ENCODE measurements at regions not wholly inside any gene's neighbourhood (a gene's known extent, or its start where the extent isn't known, plus 50 kb on each side); places are given as distances from the start of the nearest gene placed in this dataset.
"Not testable (repeated sequence)": the region's sequence is repeated elsewhere in the genome, so short reads cannot be mapped to it uniquely, and the experiment has no call there.

- no peak for DNase-seq (ENCODE audit: low spot score)
These were observed 733.9 kb downstream of the PRELID2 start for GRCh38 chr5:145101246-145101645.

DNA sequence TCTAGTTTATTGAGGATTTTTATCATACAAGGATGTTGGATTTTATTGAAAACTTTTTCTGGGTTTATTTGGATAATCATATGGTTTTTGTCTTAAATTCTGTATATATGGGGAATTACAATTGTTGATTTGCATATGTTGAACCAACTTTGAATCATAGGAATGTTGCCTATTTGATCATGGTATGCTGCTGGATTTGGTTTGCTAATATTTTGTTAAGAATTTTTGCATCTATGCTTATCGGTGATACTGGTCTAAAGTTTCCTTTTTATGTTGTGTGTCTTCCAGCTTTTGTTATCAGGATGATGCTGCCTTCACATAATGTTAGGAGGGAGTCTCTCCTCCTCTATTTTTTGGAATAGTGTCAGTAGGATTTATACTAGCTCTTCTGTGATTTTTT lies 745.0 kb downstream of the PRELID2 start:
- DNase-seq (ENCODE audit: low spot score) = no peak

DNA sequence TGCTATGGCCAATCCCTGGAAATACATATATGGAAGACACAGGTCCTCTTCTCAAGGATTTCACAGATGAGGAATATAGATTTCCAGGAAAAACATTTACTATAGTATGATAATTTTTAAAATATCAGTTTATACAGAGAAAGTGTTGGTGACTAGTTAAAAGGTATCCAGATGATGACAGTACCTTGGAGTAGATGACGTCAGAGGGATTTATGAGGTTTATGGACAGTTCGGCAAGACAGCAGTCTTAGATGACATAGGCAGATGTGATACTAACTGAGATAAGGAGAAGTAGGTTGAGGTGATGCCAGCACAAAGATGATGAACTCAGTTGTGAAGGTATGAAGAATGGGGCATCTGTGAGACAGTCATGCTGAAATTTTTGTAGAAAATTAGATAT lies 750.3 kb downstream of the PRELID2 start:
- no peak for DNase-seq (ENCODE audit: low spot score)

DNA sequence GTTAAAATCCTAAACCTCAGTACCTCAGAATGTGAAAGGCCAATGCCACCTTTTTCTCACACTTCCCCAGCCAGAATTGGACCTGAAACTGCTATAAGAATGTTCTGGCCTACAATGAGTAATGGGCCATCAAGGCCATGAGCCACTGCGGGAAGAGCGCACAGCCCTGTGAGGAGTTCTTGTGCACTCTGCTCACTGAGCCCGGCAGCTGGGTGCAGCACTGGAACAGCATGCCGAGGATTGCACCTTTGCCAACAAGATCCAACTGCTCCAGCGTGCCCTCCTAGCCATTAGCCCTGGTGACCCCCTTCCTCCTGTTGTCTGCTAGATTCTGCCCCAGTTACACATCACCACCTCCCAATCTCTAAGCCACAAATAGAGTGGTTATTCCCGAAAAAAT lies 758.1 kb downstream of the PRELID2 start:
- DNase-seq (ENCODE audit: low spot score) = no peak

GRCh38 chr5:145076040-145076439 lies 759.1 kb downstream of the PRELID2 start:
- DNase-seq (ENCODE audit: low spot score) = no peak

DNA sequence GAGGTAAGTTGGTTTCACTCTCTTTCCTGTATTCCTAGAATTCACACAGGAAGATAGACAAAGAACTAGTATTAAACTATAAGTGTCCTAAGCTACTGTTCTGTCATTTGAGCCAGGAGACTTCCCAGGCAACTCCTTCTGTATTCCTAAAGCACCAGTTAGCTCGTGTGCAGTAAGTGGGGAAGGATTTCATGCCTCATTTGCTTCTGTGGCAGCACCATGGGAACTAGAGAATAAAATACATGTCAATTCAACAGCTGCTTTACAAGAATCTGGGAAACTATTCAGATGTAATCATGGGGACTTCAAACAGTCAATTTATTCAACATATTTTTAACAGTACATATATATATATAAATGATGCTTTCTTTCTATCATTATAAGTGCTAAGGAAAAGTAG lies 762.3 kb downstream of the PRELID2 start:
- DNase-seq (ENCODE audit: low spot score) = no peak

DNA sequence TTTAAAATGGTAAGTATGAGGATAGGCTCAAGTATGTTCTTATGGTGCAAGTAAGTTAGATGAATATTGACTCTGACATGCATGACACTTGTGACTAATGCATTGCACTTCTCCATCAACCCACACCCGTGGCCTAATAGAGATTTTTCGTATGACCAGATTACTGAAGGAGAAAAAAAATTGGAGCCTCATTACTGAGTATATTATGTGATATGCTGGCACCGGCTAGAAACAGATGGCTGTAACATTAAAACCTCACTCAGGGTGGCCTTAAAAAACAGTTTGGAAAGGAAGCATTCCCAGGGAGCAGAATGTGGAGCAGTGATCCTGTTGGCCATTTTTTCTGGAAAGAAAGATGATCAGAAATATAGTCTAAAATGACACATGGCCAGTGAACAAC lies 766.4 kb downstream of the PRELID2 start:
- DNase-seq (ENCODE audit: low spot score) = no peak

DNA sequence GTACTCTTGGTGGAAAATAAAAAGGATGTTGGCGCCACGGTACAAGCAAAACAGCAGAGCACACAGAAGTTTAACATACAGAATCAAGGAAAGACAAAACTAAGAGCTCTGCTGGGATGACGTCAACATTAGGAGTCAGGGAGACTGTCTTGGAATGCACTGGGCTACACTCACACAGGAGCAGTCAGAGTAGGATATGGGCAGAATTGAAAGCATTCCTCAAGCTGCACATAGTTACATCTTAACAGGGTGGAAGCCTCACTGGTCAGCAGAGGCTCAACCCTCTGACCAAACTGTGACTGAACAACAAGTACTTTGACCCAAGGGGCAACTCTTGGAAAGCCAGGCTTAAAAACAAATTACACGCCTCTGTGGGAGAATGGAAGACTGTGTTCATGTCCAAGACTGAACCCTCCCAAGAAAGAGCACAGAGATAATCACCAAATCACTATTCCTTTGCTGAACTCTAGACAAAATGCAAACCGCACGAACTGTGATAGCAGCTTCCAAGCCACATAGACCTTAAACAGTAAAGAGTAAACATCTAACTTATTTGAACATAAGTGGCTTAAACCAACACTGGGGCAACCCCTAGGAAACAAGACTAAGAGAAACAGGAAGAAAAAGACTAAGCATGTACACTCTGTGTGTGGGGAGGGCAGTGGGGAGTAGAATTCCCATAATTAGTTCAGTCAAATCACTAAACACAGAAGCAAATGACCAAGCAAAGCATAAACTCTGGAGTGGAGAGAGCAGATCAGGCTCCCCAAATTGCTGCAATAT lies 772.7 kb downstream of the PRELID2 start:
- DNase-seq (ENCODE audit: low spot score) = no peak

GRCh38 chr5:145056800-145057199 lies 778.3 kb downstream of the PRELID2 start:
- DNase-seq (ENCODE audit: low spot score) = no peak

- DNase-seq (ENCODE audit: low spot score) = no peak
These were observed 785.0 kb downstream of the PRELID2 start for GRCh38 chr5:145050181-145050580.

GRCh38 chr5:145044970-145045369 lies 790.2 kb downstream of the PRELID2 start:
- DNase-seq (ENCODE audit: low spot score) = no peak

- DNase-seq (ENCODE audit: low spot score) = no peak
These were observed 806.5 kb downstream of the PRELID2 start for GRCh38 chr5:145028626-145029025.

GRCh38 chr5:145027286-145027685 lies 807.9 kb downstream of the PRELID2 start:
- no peak for DNase-seq (ENCODE audit: low spot score)

GRCh38 chr5:145025775-145026174 lies 809.4 kb downstream of the PRELID2 start:
- DNase-seq (ENCODE audit: low spot score) = no peak

DNA sequence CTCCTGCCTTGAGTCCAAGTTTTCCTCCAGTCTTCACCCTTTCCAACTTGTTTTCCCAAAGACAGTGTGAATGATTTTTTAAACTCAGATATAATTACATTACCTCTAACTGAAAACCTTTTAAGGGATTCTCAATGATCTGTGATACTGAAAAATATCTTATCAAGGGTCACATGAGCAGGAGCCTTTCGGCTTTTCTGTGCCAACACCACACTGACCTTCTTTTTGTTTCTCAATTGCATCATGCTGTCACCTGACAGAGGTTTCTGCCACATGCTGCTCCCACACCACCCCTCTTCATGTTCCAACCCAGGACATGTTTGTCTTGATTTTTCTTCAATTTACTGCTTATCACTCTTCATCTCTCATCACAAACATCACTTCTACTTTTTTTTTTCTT lies 820.0 kb downstream of the PRELID2 start:
- DNase-seq (ENCODE audit: low spot score) = no peak

DNA sequence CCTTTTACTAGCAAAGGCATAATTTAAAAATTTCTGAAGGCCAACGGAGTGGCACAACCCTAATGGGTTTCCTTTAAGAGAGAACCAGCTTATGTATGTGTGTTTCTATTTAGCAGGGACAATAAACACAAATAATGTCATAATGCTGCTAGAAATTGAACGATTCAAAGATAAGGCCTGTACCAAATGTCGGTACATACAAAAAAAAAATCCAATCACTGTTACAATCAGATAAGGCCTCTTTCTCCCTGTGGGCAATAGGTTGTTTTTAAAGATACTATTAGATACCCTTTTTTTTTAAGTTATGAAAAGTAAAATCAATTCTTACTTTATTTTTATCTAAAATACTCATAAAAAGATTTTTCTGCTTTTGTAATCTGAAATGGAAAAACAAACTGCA lies 821.0 kb downstream of the PRELID2 start:
- no peak for DNase-seq (ENCODE audit: low spot score)

GRCh38 chr5:145010834-145011233 lies 824.3 kb downstream of the PRELID2 start:
- DNase-seq (ENCODE audit: low spot score) = no peak

DNA sequence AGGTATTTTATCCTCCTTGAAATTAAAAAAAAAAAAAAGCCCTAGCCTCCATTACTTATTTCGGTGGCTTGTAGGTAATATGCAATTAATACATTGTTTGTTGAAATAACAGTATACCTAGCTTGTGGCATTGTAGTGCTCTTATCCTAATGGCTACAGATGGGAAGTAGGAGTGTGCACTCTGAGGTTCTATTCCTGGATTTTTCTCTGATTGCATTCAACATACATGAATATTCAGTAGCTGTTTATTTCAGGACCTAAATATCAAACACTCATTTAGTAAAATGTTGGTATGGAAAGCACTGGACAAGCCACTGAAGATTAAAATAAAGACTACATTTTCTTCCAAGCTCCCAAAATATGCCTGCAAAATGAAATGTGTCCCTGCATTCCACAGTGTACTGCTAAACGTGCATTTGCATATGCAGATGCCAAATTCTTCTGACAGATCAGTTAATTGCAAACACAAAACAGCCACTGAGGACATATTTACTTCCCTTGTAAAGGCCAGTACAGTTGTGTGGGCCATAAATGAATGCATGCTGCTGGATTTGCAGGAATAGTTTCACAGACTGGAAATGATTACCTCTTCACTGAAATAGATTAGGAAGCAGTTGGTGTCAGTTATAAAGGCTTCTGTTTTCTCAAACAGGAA lies 826.1 kb downstream of the PRELID2 start:
- no peak for DNase-seq (ENCODE audit: low spot score)

GRCh38 chr5:144994356-144994755 lies 823.7 kb downstream of the KCTD16 start:
- not testable (repeated sequence) for DNase-seq (ENCODE audit: low spot score)

DNA sequence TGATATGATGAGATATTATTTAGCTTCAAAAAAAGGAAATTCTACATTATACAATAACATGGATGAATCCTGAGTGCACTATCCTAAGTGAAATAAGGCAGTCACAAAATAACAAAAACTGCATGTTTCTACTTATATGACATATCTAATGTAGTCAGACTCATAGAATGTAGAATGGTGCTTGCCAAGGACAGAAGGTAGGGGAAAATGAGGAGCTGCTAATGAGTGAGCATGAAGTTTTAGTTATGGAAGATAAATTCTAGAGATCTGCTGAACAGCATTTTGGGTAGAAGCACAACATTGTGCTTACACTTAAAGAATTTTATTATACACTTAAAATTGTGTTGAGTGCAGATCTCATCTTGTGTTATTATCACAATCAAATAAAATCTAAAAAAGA lies 812.4 kb downstream of the KCTD16 start:
- DNase-seq (ENCODE audit: low spot score) = no peak

GRCh38 chr5:144979516-144980264 lies 809.0 kb downstream of the KCTD16 start:
- no peak for DNase-seq (ENCODE audit: low spot score)

DNA sequence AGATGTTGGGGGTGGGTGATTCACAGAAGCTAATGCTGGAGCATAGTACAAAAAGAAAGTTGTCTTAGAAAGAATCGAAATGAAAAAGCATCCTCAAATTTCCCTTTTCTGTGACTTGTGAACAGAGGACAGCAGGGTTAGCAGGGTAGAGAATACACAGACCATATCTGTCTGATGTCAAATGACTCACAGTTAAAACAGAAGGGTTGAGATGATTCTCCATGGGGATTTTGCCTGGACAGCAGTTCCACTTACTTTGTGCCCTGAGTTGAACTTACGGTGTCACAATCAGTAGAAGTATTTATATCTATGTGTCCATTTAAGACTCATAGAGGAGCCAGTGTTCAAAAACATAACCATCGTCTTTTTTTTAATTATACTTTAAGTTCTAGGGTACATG lies 801.6 kb downstream of the KCTD16 start:
- no peak for DNase-seq (ENCODE audit: low spot score)

Data from left forelimb (tissue), 1 donor.